GM12872 (cell line): ENCODE measurements at regions not wholly inside any gene's neighbourhood (a gene's known extent, or its start where the extent isn't known, plus 50 kb on each side); places are given as distances from the start of the nearest gene placed in this dataset.

Experiments used
- TF ChIP-seq, protein P1 (sequence below): IDR thresholded peaks from 3 replicates; pipeline ENCODE4 v1.5.1; 2011; ENCODE audit warnings: low read depth, mild to moderate bottlenecking, low read length, moderate library complexity; ENCODE audit not compliant: insufficient read depth

DNA sequence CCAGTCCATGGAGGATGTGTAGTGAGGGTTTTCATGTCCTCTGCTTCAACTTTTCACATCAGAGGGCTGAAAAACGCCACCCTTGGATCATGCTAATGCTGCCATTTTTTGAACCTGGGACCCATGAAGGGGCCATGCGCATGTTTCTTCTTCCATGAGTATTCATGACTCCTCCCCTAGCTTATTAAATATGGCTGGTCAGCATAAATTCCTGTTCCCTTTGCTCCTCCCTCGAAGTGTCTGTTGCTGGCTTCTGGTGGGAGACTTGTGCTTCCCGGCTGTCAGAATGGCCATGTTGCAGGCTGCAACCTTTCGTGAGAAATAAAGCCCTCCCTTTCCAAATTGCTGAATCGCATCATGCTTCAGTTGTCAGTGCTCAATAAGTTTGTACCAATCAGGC is 711.2 kb upstream of the KIRREL3 start:
- TF ChIP-seq, protein P1, sequence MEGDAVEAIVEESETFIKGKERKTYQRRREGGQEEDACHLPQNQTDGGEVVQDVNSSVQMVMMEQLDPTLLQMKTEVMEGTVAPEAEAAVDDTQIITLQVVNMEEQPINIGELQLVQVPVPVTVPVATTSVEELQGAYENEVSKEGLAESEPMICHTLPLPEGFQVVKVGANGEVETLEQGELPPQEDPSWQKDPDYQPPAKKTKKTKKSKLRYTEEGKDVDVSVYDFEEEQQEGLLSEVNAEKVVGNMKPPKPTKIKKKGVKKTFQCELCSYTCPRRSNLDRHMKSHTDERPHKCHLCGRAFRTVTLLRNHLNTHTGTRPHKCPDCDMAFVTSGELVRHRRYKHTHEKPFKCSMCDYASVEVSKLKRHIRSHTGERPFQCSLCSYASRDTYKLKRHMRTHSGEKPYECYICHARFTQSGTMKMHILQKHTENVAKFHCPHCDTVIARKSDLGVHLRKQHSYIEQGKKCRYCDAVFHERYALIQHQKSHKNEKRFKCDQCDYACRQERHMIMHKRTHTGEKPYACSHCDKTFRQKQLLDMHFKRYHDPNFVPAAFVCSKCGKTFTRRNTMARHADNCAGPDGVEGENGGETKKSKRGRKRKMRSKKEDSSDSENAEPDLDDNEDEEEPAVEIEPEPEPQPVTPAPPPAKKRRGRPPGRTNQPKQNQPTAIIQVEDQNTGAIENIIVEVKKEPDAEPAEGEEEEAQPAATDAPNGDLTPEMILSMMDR: no peak

DNA sequence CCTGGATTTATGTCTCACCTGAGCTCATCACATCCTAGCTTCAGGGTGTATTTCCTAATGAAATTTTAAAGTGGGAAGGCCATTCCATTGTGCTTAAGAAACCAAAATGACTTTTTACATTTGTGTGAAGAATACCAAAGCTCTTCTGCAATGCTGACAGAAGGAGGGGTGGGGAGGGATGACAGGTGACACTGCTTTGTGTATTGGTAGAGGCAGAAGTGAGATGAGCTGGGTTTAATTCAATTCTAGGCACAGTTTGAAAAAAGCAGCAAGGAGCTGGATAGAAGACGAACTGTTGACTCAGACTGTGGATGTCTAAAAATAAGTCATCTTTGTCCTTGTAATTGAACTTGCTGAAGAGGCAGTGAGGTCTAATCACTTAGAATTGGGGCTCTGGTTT is 710.3 kb upstream of the KIRREL3 start:
- TF ChIP-seq, protein P1: no peak

DNA sequence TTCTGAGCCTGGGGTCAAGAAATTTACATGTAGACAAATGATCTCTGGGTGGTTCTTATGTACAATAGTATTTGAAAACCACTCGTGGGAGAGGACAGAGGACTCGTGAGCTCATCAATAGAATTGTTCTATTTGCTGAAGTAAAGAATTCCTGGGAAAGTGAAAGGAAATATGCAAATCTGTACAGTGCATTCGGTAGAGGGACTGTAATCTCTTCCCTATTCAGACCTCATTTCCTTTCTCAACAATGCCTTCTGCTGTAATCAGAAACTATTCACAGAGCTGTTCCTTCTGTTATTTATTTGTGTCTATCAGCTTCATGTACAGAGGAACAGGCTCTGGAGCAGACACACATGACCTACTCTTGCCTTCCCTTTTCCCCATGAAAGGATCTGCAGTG is 709.4 kb upstream of the KIRREL3 start:
- TF ChIP-seq, protein P1: no peak

DNA sequence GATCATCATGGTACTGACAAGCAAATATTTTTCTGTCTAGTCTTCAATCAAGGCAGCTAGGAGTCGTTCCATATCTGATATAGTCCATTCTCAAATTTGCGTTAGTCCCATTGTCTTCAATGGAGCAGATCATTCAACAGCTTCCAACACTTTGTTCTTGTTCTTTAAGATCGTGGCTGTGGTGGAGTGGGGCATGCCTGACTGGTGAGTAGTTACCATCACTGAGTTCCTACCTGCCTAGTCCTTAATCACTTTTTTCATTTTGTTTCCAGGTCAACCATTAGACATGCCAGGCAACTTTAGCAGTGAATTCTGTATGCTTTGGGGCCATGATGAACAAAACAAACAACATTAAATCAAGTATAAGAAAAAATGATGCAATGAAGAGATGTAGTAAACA is 693.1 kb upstream of the KIRREL3 start:
- TF ChIP-seq, protein P1: no peak

DNA sequence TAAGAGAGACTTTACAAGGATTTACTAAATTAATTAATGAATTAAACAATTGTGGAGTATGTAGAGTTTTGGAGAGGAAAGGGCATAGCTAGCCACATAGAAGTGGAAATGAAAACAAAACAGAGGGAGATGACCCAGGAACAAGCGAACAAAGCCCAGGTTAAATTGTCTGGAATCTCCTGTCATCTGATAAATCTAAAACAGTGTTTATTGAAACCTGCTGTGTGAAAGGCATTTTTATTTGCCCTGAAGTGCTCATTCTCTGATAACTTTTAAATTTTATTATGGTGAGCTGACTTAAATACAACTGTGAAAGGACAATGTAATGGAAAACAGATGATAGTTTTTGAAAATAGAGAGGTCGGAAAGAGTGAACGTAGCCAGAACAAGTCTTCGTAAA is 682.8 kb upstream of the KIRREL3 start:
- TF ChIP-seq, protein P1: no peak

DNA sequence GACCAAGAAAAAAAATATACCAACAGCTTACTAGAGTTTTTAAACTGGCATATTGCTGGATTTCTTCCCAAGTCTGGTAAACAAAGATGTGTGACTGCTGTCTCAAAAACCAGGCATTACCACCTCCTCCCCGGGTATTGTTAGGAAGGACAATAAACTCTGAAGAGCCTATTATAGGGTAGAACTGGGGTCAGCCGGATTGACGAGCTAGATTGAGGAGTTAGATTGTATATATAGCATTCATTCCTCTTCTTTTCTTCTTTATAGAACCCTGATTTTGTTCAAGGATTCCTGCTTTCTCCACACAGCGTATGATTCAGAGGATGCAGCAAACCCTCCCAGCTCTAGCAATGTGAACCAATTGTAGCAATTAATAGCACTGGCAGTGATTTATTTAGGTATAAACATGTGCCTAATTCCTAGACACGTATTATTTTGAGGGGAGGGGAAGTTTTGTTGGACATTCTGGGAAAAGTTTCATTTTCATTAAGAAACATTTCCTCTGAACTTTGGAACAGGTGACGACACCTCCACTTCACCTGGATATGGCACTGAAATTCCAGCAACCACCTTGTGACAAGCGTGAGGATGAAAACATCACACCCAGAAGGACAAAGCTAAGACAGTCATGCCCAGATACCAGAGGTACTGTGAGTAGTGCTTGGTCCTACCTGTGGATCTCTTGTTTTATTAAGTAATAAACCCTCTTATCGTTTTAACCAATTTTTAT is 679.4 kb upstream of the KIRREL3 start:
- TF ChIP-seq, protein P1: no peak

DNA sequence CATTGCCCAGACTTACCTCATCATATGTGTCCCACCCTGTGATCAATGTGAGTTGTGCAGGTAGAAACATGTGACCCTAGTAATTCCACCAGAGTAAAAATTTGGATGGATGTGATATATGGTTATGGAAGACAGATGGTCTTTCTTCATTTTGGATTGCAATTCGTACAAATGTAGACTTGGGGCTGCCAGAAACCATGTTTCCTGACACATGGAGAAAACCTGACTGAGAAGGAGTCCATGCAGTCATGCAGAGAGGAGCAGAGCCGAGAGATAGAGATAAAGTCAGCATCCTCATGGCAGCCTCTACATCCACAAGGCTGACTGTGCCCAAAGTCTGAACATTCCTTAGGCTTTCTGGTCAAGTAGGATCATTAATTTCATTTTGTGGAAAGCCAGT is 678.1 kb upstream of the KIRREL3 start:
- TF ChIP-seq, protein P1: no peak
